ENCODE measurements at regions not wholly inside any gene's neighbourhood (a gene's known extent, or its start where the extent isn't known, plus 50 kb on each side); places are given as distances from the start of the nearest gene placed in this dataset.

GRCh38 chr6:90788781-90789180 is 201.9 kb upstream of the MAP3K7 start:
- H2AFZ ChIP-seq, result no peak overlapping the region
- H3K27me3 ChIP-seq (ENCODE audit: insufficient read depth, low read depth), result no peaks in the 10 kb centered on the region
- CTCF ChIA-PET, result no interaction called here
- no peak for DNase-seq
- no TSS peak for BruUV-seq (replicated peaks)
- H3K4me1 ChIP-seq (replicated peaks; ENCODE audit: insufficient read depth), result no peaks in the 10 kb centered on the region
- no peaks in the 10 kb centered on the region for H3K9me3 ChIP-seq (ENCODE audit: insufficient read depth, low read depth)
- H3K9me2 ChIP-seq (ENCODE audit: insufficient read depth), result no peaks in the 10 kb centered on the region
- POLR2A ChIA-PET (ENCODE audit: unreplicated experiment), result no interaction called here
- H3K36me3 ChIP-seq (ENCODE audit: low read depth), result no peaks in the 10 kb centered on the region
- H3K4me3 ChIP-seq, result no peak overlapping the region
- no peaks in the 10 kb centered on the region for H3K79me2 ChIP-seq (ENCODE audit: low read depth)
- no peak overlapping the region for H3K4me2 ChIP-seq
- H3F3A ChIP-seq (ENCODE audit: insufficient read depth, low read depth), result no peaks in the 10 kb centered on the region
- intact Hi-C loops (cut with micrococcal nuclease; ENCODE audit: unreplicated experiment), result no loop called here
- no peaks in the 10 kb centered on the region for H4K20me1 ChIP-seq (ENCODE audit: insufficient read depth)
- no peak for TF ChIP-seq CTCF (conservative IDR thresholded peaks at IDR 0.05)
- no peak for TF ChIP-seq EZH2 (IDR thresholded peaks at IDR 0.05; ENCODE audit: low read depth)
- H3K27ac ChIP-seq, result no peak overlapping the region

GRCh38 chr6:90787446-90787845 is 200.6 kb upstream of the MAP3K7 start:
- Histone ChIP-seq H2AFZ (no peak overlapping the region), H3K36me3 (ENCODE audit: low read depth) (no peaks in the 10 kb centered on the region), H3K4me1 (replicated peaks; ENCODE audit: insufficient read depth) (no peaks in the 10 kb centered on the region), H3K4me3 (no peak overlapping the region), H3K9me2 (ENCODE audit: insufficient read depth) (no peaks in the 10 kb centered on the region), H3K9me3 (ENCODE audit: insufficient read depth, low read depth) (no peaks in the 10 kb centered on the region), H3K4me2 (no peak overlapping the region), H3F3A (ENCODE audit: insufficient read depth, low read depth) (no peaks in the 10 kb centered on the region), H3K27me3 (ENCODE audit: insufficient read depth, low read depth) (no peaks in the 10 kb centered on the region), H4K20me1 (ENCODE audit: insufficient read depth) (no peaks in the 10 kb centered on the region), H3K27ac (no peak overlapping the region), H3K79me2 (ENCODE audit: low read depth) (no peaks in the 10 kb centered on the region)
- ChIA-PET CTCF (no interaction called here), POLR2A (ENCODE audit: unreplicated experiment) (no interaction called here)
- intact Hi-C loops (cut with micrococcal nuclease; ENCODE audit: unreplicated experiment), result no loop called here
- TF ChIP-seq EZH2 (IDR thresholded peaks at IDR 0.05; ENCODE audit: low read depth) (no peak), CTCF (conservative IDR thresholded peaks at IDR 0.05) (no peak)
- DNase-seq, result no peak
- BruUV-seq (replicated peaks), result no TSS peak

- TF ChIP-seq CTCF (conservative IDR thresholded peaks at IDR 0.05), result no peak
- TF ChIP-seq EZH2 (IDR thresholded peaks at IDR 0.05; ENCODE audit: low read depth), result no peak
- no peak overlapping the region for H3K4me2 ChIP-seq
These were observed 193.9 kb upstream of the MAP3K7 start for GRCh38 chr6:90780778-90781177.

More at GRCh38 chr6:90780778-90781177, 193.9 kb upstream of the MAP3K7 start:
- Histone ChIP-seq H3K36me3 (ENCODE audit: low read depth) (no peaks in the 10 kb centered on the region), H3K4me3 (no peak overlapping the region), H3K9me3 (ENCODE audit: insufficient read depth, low read depth) (no peaks in the 10 kb centered on the region), H3K27ac (no peak overlapping the region), H3K4me1 (replicated peaks; ENCODE audit: insufficient read depth) (no peaks in the 10 kb centered on the region), H2AFZ (no peak overlapping the region), H3K9me2 (ENCODE audit: insufficient read depth) (no peaks in the 10 kb centered on the region), H3F3A (ENCODE audit: insufficient read depth, low read depth) (no peaks in the 10 kb centered on the region), H4K20me1 (ENCODE audit: insufficient read depth) (no peaks in the 10 kb centered on the region), H3K27me3 (ENCODE audit: insufficient read depth, low read depth) (no peaks in the 10 kb centered on the region), H3K79me2 (ENCODE audit: low read depth) (no peaks in the 10 kb centered on the region)
- intact Hi-C loops (cut with micrococcal nuclease; ENCODE audit: unreplicated experiment), result no loop called here
- no peak for DNase-seq
- ChIA-PET CTCF (no interaction called here), POLR2A (ENCODE audit: unreplicated experiment) (no interaction called here)
- BruUV-seq (replicated peaks), result no TSS peak
